ENCODE measurements at regions not wholly inside any gene's neighbourhood (a gene's known extent, or its start where the extent isn't known, plus 50 kb on each side); places are given as distances from the start of the nearest gene placed in this dataset.

DNA sequence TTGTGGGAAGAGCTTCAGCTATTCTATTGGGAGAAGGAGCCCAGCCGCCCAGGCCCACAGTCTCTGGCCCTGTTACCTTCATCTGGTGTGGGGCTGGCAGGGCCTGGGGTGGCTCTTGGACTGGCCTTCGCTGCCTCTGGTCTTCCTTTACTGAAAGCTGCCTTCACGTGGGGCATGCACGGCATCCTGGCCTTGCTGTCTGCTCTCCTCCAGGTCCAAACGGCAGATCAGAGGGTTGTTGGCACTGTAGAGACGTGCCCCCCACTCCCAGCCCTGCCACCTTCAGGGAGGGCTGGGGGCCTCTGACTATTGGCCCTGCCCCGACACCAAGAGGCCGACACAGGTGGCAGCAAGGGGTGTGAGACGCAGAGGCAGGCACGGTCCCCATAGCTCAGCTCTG lies 291.3 kb upstream of the IRX1 start (continued):
- TF ChIP-seq POLR2G (IDR thresholded peaks at IDR 0.05; ENCODE audit: low read depth, low read length): no peak

DNA sequence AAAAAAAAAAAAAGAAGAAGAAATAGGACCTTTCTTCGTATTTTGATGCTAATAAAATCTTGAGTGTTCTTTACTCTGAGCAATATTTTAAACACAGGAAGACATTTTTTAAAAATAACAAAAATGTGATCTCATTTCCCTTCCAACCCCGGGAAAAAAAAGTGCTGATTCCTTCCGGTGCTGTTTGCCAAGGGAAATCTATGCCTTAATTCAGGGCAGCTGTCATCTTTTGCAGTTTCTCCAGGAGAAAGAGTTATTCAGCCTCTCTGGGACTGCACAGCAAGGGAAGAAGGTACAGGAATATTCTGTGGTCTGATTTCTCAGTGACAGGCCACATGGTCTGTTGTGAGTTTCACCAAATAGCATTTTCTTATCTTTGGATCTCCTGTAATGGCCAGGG lies 291.9 kb upstream of the IRX1 start:
- FAIRE-seq: no peak
- Histone ChIP-seq H3K9me1 (ENCODE audit: control insufficient read depth, insufficient read depth, low read length) (no peaks in the 10 kb centered on the region), H3K27ac (ENCODE audit: extremely low read depth, low read depth, low read length) (no peak overlapping the region), H4K20me1 (replicated peaks; ENCODE audit: control insufficient read depth, insufficient read depth, low read length) (0 out of 2 replicates have a peak, but pooled peaks cover 7% of the 10 kb centered on the region), H3K36me3 (ENCODE audit: control insufficient read depth, insufficient read depth, low read length) (no peaks in the 10 kb centered on the region), H3K4me3 (no peak overlapping the region), H3K4me1 (replicated peaks in 1 of 2; ENCODE audit: control insufficient read depth in 2 of 2, insufficient read depth in 2 of 2, low read length in 2 of 2) (peaks cover 0 to 4% of the 10 kb centered on the region in 2 experiments; a peak in 1 of 5 replicates), H3K4me2 (ENCODE audit: insufficient read depth, low read length) (no peak overlapping the region), H3K9me3 (replicated peaks; ENCODE audit: control insufficient read depth, insufficient read depth, low read depth, low read length) (no peaks in the 10 kb centered on the region), H2AFZ (ENCODE audit: low read depth, low read length) (no peak overlapping the region), H3K27me3 (ENCODE audit: control insufficient read depth in 2 of 2, insufficient read depth in 2 of 2, low read length in 2 of 2) (peaks cover 3 to 33% of the 10 kb centered on the region in 2 experiments), H3K9ac (ENCODE audit: insufficient read depth in 1 of 2, low read depth in 2 of 2, low read length in 2 of 2) (no peak overlapping the region), H3K79me2 (ENCODE audit: control insufficient read depth, insufficient read depth, low read length) (no peaks in the 10 kb centered on the region)
- in situ Hi-C loops (cut with MboI) (no loop called here), intact Hi-C loops (cut with micrococcal nuclease) (no loop called here)
- no peak for DNase-seq (ENCODE audit: extremely low read depth in 1 of 4, low spot score in 3 of 4)
- no peak for TF ChIP-seq ZNF354B (CRISPR knock-in tag; IDR thresholded peaks at IDR 0.05)
- no peak for TF ChIP-seq SAFB (IDR thresholded peaks at IDR 0.05; ENCODE audit: borderline replicate concordance, low read depth, low read length)
- TF ChIP-seq, protein P1, sequence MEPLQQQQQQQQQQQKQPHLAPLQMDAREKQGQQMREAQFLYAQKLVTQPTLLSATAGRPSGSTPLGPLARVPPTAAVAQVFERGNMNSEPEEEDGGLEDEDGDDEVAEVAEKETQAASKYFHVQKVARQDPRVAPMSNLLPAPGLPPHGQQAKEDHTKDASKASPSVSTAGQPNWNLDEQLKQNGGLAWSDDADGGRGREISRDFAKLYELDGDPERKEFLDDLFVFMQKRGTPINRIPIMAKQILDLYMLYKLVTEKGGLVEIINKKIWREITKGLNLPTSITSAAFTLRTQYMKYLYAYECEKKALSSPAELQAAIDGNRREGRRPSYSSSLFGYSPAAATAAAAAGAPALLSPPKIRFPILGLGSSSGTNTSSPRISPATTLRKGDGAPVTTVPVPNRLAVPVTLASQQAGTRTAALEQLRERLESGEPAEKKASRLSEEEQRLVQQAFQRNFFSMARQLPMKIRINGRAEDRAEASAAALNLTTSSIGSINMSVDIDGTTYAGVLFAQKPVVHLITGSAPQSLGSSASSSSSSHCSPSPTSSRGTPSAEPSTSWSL (CRISPR knock-in tag; IDR thresholded peaks at IDR 0.05; ENCODE audit: borderline replicate concordance): no peak
- no peak for TF ChIP-seq ZNF24 (IDR thresholded peaks at IDR 0.05)
- TF ChIP-seq MXI1 (IDR thresholded peaks at IDR 0.05; ENCODE audit: low read depth, low read length): no peak
- no peak for TF ChIP-seq RBM14 (IDR thresholded peaks at IDR 0.05; ENCODE audit: borderline replicate concordance, insufficient read depth, low read depth, low read length)
- TF ChIP-seq NCOR1 (IDR thresholded peaks at IDR 0.05): no peak
- TF ChIP-seq, protein P2, sequence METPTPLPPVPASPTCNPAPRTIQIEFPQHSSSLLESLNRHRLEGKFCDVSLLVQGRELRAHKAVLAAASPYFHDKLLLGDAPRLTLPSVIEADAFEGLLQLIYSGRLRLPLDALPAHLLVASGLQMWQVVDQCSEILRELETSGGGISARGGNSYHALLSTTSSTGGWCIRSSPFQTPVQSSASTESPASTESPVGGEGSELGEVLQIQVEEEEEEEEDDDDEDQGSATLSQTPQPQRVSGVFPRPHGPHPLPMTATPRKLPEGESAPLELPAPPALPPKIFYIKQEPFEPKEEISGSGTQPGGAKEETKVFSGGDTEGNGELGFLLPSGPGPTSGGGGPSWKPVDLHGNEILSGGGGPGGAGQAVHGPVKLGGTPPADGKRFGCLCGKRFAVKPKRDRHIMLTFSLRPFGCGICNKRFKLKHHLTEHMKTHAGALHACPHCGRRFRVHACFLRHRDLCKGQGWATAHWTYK (CRISPR knock-in tag; IDR thresholded peaks at IDR 0.05): no peak
- TF ChIP-seq, protein P3, sequence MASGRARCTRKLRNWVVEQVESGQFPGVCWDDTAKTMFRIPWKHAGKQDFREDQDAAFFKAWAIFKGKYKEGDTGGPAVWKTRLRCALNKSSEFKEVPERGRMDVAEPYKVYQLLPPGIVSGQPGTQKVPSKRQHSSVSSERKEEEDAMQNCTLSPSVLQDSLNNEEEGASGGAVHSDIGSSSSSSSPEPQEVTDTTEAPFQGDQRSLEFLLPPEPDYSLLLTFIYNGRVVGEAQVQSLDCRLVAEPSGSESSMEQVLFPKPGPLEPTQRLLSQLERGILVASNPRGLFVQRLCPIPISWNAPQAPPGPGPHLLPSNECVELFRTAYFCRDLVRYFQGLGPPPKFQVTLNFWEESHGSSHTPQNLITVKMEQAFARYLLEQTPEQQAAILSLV (tag; IDR thresholded peaks at IDR 0.05): no peak
- no peak for TF ChIP-seq TBL1XR1 (IDR thresholded peaks at IDR 0.05; ENCODE audit: low read length in 2 of 2)
- no peak for TF ChIP-seq CEBPB (tag; IDR thresholded peaks at IDR 0.05)
- no peak for TF ChIP-seq MCM2 (IDR thresholded peaks at IDR 0.05; ENCODE audit: low read depth)
- no peak for TF ChIP-seq RUNX1 (IDR thresholded peaks at IDR 0.05; ENCODE audit: low read depth)
- no peak for TF ChIP-seq POLR2G (IDR thresholded peaks at IDR 0.05; ENCODE audit: low read depth, low read length)
- ATAC-seq: no peak
- POLR2A ChIA-PET: interaction anchor here (1.3 kb wide), 1 partner anchor 10 kb away, joined by 4 read pairs; no protein-coding TSS in a partner anchor
- BruUV-seq (replicated peaks): no TSS peak
- CTCF ChIA-PET (ENCODE audit: low intra/inter-chr PET ratio): no interaction called here
- 0% methylated on average over 3 of the region's 3 CpGs for WGBS (ENCODE audit: insufficient coverage, low coverage, missing lambda C conversion rate)
